OCI-LY7 (cell line): ENCODE measurements at regions not wholly inside any gene's neighbourhood (a gene's known extent, or its start where the extent isn't known, plus 50 kb on each side); places are given as distances from the start of the nearest gene placed in this dataset.

Experiments
- BruUV-seq: library from RNA; stranded (reverse); fragments of 400-500 nt; replicated peaks from 2 replicates; lab custom pipeline; 2021; lab: Mats Ljungman, UMichigan
- CTCF ChIA-PET: fragments of 300-600 bp; sonication (Branson Sonifier 250); formaldehyde crosslinking; loops from one replicate; lab custom pipeline; 2022; ENCODE audit warnings: antibody characterized with exemption; ENCODE audit not compliant: unreplicated experiment; lab: Charles Lee
- POLR2A ChIA-PET: fragments of 300-600 bp; sonication (Branson Sonifier 250); formaldehyde crosslinking; loops from one replicate; lab custom pipeline; 2022; ENCODE audit warnings: antibody characterized with exemption; lab: Charles Lee
- DNase-seq: peaks from one replicate; pipeline ENCODE4 v3.0.0-alpha.2; 2015; ENCODE audit warnings: low spot score
- H2AFZ ChIP-seq: fragments of 200-600 bp; sonication (generic), shearing (Covaris generic); 2 replicates; pipeline ENCODE4 v1.6.1; 2014; ENCODE audit warnings: mild to moderate bottlenecking, antibody characterized with exemption, low read length, moderate library complexity
- H3K27ac ChIP-seq: fragments of 200-600 bp; sonication (generic); 2 replicates; pipeline ENCODE4 v1.5.1; 2014; ENCODE audit warnings: mixed run types, low read depth, mild to moderate bottlenecking, moderate library complexity, low read length, inconsistent platforms; ENCODE audit not compliant: poor library complexity, severe bottlenecking
- H3K36me3 ChIP-seq: fragments of 200-600 bp; sonication (generic); 2 replicates; pipeline ENCODE4 v1.6.1; 2014; ENCODE audit warnings: mild to moderate bottlenecking, antibody characterized with exemption, low read length, moderate library complexity, mixed read lengths; ENCODE audit not compliant: insufficient read depth
- H3K4me1 ChIP-seq: fragments of 200-600 bp; sonication (generic); 2 replicates; pipeline ENCODE4 v1.5.1; 2014; ENCODE audit warnings: mild to moderate bottlenecking, low read length; ENCODE audit not compliant: insufficient read depth, poor library complexity, severe bottlenecking
- H3K4me2 ChIP-seq: fragments of 200-600 bp; sonication (generic); 2 replicates; pipeline ENCODE4 v1.6.1; 2014; ENCODE audit warnings: mild to moderate bottlenecking, low read length
- H3K4me3 ChIP-seq: fragments of 200-600 bp; sonication (generic); 2 replicates; pipeline ENCODE4 v1.5.1; 2014; ENCODE audit warnings: mild to moderate bottlenecking, low read depth, low read length; ENCODE audit not compliant: poor library complexity, severe bottlenecking
- H3K79me2 ChIP-seq: fragments of 200-600 bp; sonication (generic); 2 replicates; pipeline ENCODE4 v1.6.1; 2016; ENCODE audit warnings: low read depth, mild to moderate bottlenecking, low read length, moderate library complexity, mixed read lengths; ENCODE audit not compliant: insufficient read depth
- H3K9me2 ChIP-seq: fragments of 200-600 bp; sonication (generic); 2 replicates; pipeline ENCODE4 v1.6.1; 2016; ENCODE audit warnings: mild to moderate bottlenecking, low read length, mixed read lengths; ENCODE audit not compliant: insufficient read depth
- H3K9me3 ChIP-seq: fragments of 200-600 bp; sonication (generic); 2 replicates; pipeline ENCODE4 v1.6.1; 2014; ENCODE audit warnings: mild to moderate bottlenecking, mixed run types, low read length, mixed read lengths
- H4K20me1 ChIP-seq: fragments of 200-600 bp; sonication (generic); 2 replicates; pipeline ENCODE4 v1.6.1; 2014; ENCODE audit warnings: mild to moderate bottlenecking, antibody characterized with exemption, low read length, moderate library complexity, mixed read lengths; ENCODE audit not compliant: insufficient read depth
- CTCF ChIP-seq: fragments of 200-600 bp; sonication (generic); conservative IDR thresholded peaks from 2 replicates; pipeline ENCODE4 v1.5.1; 2014; ENCODE audit warnings: mild to moderate bottlenecking, antibody characterized with exemption, low read length, moderate library complexity, mixed read lengths
- EZH2phosphoT487 ChIP-seq: fragments of 200-600 bp; sonication (generic); IDR thresholded peaks from 2 replicates; pipeline ENCODE4 v1.6.1; 2018; ENCODE audit warnings: low read depth, borderline replicate concordance, mild to moderate bottlenecking, mixed run types, antibody characterized with exemption, low read length, moderate library complexity, mixed read lengths
- intact Hi-C: fragments of 100-400 bp; cut with micrococcal nuclease; formaldehyde crosslinking; loops from one replicate; pipeline ENCODE4 v1.10.0; 2022; ENCODE audit not compliant: unreplicated experiment

DNA sequence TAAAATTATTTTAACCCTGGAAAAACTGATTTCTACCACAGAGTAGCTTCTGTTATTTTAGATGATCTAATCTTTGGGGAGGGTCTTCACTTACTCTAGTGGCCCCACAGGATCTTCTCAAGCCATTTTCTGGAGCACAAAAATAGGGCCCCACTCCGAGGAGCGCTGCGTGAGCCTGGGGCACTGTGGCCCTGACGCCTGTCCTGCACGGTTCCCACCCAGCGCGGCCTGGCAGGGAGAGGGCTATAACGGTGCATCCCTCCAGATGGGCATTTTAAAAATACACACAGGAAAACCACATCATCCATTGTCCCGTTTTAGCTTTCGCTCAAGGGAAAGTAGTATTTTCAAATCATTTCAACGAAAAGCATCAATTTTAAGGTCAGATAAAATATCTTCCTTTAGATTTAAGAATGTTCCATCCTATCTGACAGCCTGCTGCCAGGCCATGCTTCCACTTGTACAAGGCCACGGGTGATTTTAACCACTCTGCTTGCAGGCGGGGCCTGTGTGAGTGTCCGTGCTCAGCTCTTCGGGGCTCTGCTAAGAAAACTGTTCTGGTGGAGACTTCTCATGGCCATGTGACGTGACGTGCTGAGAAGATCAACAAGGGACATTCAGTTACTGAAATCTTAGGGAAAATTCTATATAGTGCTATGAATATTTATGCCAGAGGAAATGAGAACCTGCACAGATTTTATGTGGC, 683.8 kb upstream of the SGCG start:
- intact Hi-C loops, result no loop called here
- no peak for TF ChIP-seq CTCF
- POLR2A ChIA-PET, result interaction anchor here (0.9 kb wide), 1 partner anchor 11 kb away, joined by 3 read pairs; no protein-coding TSS in a partner anchor
- no TSS peak for BruUV-seq
- no peak overlapping the region for H3K4me2 ChIP-seq
- H3K79me2 ChIP-seq, result no peaks in the 10 kb centered on the region
- no peak for DNase-seq
- H3K9me2 ChIP-seq, result no peaks in the 10 kb centered on the region
- no peak overlapping the region for H3K4me3 ChIP-seq
- CTCF ChIA-PET, result no interaction called here
- no peaks in the 10 kb centered on the region for H3K36me3 ChIP-seq
- no peak overlapping the region for H2AFZ ChIP-seq
- H4K20me1 ChIP-seq, result no peaks in the 10 kb centered on the region
- H3K27ac ChIP-seq, result no peak overlapping the region
- no peaks in the 10 kb centered on the region for H3K4me1 ChIP-seq
- H3K9me3 ChIP-seq, result no peaks in the 10 kb centered on the region

DNA sequence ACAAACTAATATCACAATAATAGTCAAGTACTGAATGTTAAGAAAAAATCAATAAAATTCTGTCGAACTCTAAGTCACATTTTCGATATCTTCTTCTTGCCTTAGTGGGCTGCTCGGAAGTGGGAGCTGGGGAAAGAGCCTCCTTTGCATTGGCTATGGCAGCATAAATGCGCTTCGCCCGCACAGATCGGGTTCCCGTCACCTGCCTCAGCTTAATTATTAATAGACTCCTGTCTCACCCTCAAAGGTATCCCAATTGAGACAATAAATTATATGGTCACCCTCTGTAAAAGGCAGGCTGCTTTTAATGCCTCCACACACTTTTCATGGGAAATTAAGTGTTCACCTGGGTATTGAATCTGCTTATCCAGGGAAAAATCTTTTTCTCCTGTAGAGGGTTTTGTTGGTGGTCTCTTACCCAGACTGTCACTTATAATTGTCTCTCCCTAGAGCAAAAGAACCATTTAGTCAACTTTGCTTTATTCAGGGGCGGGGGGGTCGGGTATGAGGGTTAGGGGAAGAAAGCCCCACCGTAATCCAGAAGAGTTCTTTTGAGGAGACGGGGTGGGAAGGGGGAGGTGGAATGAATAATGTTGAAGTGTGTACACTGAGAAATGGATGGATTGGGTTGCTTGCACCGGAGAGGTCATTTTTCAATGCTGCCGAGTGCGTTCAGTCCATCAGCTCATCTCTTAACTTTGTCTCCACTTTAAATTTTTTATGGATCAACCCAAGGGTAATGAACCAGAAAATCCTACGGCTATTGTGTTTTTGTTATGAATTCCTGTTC, 682.6 kb upstream of the SGCG start:
- POLR2A ChIA-PET, result interaction anchor here (0.7 kb wide), 2 partner anchors 20 to 846 kb away, joined by 4 to 5 read pairs; no protein-coding TSS in a partner anchor
- Histone ChIP-seq H2AFZ (no peak overlapping the region), H3K4me3 (no peak overlapping the region), H3K9me3 (no peaks in the 10 kb centered on the region), H3K4me2 (no peak overlapping the region), H3K79me2 (no peaks in the 10 kb centered on the region), H3K36me3 (no peaks in the 10 kb centered on the region), H4K20me1 (no peaks in the 10 kb centered on the region), H3K9me2 (no peaks in the 10 kb centered on the region), H3K4me1 (no peaks in the 10 kb centered on the region), H3K27ac (no peak overlapping the region)
- CTCF ChIA-PET, result no interaction called here
- TF ChIP-seq CTCF, result no peak
- TF ChIP-seq EZH2phosphoT487, result no peak
- no peak for DNase-seq
- intact Hi-C loops, result no loop called here
- BruUV-seq, result no TSS peak

GRCh38 chr13:22499919-22500318, 680.9 kb upstream of the SGCG start:
- H3K79me2 ChIP-seq, result no peaks in the 10 kb centered on the region
- BruUV-seq, result no TSS peak
- no peaks in the 10 kb centered on the region for H3K36me3 ChIP-seq
- no peak overlapping the region for H3K4me2 ChIP-seq
- H3K27ac ChIP-seq, result no peak overlapping the region
- POLR2A ChIA-PET, result no interaction called here
- no peak overlapping the region for H2AFZ ChIP-seq
- CTCF ChIA-PET, result no interaction called here
- no peaks in the 10 kb centered on the region for H4K20me1 ChIP-seq
- H3K9me2 ChIP-seq, result no peaks in the 10 kb centered on the region
- H3K4me1 ChIP-seq, result no peaks in the 10 kb centered on the region
- DNase-seq, result no peak
- H3K9me3 ChIP-seq, result no peaks in the 10 kb centered on the region
- intact Hi-C loops, result no loop called here
- H3K4me3 ChIP-seq, result no peak overlapping the region
- TF ChIP-seq CTCF, result no peak
- TF ChIP-seq EZH2phosphoT487, result no peak
